ENCODE measurements at regions not wholly inside any gene's neighbourhood (a gene's known extent, or its start where the extent isn't known, plus 50 kb on each side); places are given as distances from the start of the nearest gene placed in this dataset.

GRCh38 chr13:84187626-84188025 is 305.4 kb upstream of the SLITRK1 start:
- TF ChIP-seq CTCF (IDR thresholded peaks at IDR 0.05; ENCODE audit: poor library complexity) (no peak), EZH2 (IDR thresholded peaks at IDR 0.05; ENCODE audit: borderline replicate concordance) (no peak)
